Heart left ventricle (tissue), 13 donors: ENCODE measurements at regions not wholly inside any gene's neighbourhood (a gene's known extent, or its start where the extent isn't known, plus 50 kb on each side); places are given as distances from the start of the nearest gene placed in this dataset.

ENCODE experiments used
- CTCF ChIP-seq, 12 donors: fragments of 200-600 bp; sonication (generic) in 4 of 12; IDR thresholded peaks; one replicate each; pipeline versions ENCODE4 v1.5.0 to v1.8.0; 2018 to 2022; ENCODE audit warnings: antibody characterized with exemption in 12 of 12, mild to moderate bottlenecking in 5 of 12
- POLR2A ChIP-seq, 2 donors: fragments of 450-650 bp; IDR thresholded peaks; one replicate each; pipeline ENCODE4 v1.6.1; 2017; ENCODE audit warnings: antibody characterized with exemption in 2 of 2, mild to moderate bottlenecking in 2 of 2, moderate library complexity in 2 of 2
- donor health status: ischemic (EF 13 %, LVEDD 7.1; RV severe dilation, severe dysfunction).
- donor health status: DM: no; HTN: yes; CAD: no.
- donor health status: DM: no; HTN: no; CAD: no.
- donor health status: ischemic (EF 25% LVEDD 6.9; RV normal size, moderate dysfunction).
- donor health status: ischemic (EF 25% LVEDD 5.7; RV mildly dilated, moderate dysfunction).
- donor health status: ischemic (EF 35%, LVEDD 5.7; RV mildly dilated, moderate dysfunction).
- donor health status: nonischemic (EF 11% LVEDD 7.7; RV severe dilation, severe dysfunction).
- donor health status: DM: yes; HTN: yes; CAD: no.
- donor health status: PGD.
- donor health status: ischemic (EF 29% LVEDD 5.4; RV normal size, mild dysfunction).
- donor health status: nonischemic (EF 23%, LVEDD 6.1; RV moderate dilation, normal function).

DNA sequence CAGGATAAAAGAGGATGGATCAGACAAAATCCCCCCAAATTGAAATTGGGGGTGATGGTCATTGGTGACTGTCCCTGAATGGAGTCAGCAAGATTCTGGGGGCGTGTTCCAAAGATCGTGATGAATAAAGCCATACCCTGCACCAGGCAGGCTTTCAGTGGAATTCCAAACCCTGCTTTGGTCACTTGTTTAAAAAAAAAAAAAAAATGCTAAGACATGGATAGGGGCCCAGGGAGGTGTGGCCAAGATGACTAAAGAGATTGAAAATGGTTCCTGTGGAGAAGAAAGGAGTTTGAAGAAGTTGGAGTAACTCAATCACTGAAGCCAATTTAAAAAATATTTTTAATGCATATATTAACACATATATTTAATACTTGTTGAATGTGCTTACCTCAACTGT lies 161.4 kb upstream of the KCNG1 start:
- no peak for TF ChIP-seq CTCF (IDR thresholded peaks at IDR 0.05)
- TF ChIP-seq POLR2A (IDR thresholded peaks at IDR 0.05): no peak
